ENCODE measurements at regions not wholly inside any gene's neighbourhood (a gene's known extent, or its start where the extent isn't known, plus 50 kb on each side); places are given as distances from the start of the nearest gene placed in this dataset.
A peak's percentile ranks its signal among the peaks of the same experiment; 100 is the strongest.

DNA sequence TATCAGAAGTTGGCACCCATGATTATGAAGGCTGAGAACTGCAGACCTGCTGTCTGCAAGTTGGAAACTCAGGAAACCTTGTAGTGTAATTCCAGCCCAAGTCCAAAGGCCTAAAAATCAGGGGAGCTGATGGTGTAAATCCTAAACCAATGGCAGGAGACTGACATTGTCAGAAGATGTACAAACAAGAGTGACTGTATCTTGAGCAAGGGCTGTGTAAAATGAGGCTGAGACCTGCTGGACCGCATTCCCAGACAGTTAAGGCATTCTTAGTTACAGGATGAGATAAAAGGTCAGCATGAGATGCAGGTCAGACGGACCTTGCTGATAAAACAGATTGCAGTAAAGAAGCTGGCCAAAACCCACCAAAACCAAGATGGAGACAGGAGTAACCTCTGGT is 147.7 kb downstream of the COG6 start:
- DNase-seq (ENCODE audit: low read depth) (no peak), FAIRE-seq (no peak)
- Histone ChIP-seq H3K27ac (ENCODE audit: low read depth, low read length) (no peak overlapping the region), H2AFZ (ENCODE audit: low read depth, low read length) (no peak overlapping the region), H3K4me1 (ENCODE audit: insufficient read depth, low read length) (no peaks in the 10 kb centered on the region), H3K4me3 (ENCODE audit: insufficient read depth, low read depth, low read length) (no peak overlapping the region), H4K20me1 (ENCODE audit: insufficient read depth, low read length) (no peaks in the 10 kb centered on the region), H3K4me2 (ENCODE audit: low read length) (no peak overlapping the region), H3K36me3 (ENCODE audit: insufficient read depth, low read length) (no peaks in the 10 kb centered on the region), H3K27me3 (ENCODE audit: insufficient read depth, low read length) (no peaks in the 10 kb centered on the region), H3K9me3 (ENCODE audit: insufficient read depth, low read depth, low read length) (no peaks in the 10 kb centered on the region), H3K79me2 (ENCODE audit: insufficient read depth, low read length) (no peaks in the 10 kb centered on the region), H3K9ac (ENCODE audit: low read length) (no peak overlapping the region)
- Mint-ChIP-seq H3K27me3 (ENCODE audit: low read depth, unreplicated experiment) (no peaks in the 10 kb centered on the region), H3K9me3 (ENCODE audit: unreplicated experiment) (peaks cover 5% of the 10 kb centered on the region), H3K4me3 (ENCODE audit: unreplicated experiment) (no peak overlapping the region), H3K4me1 (ENCODE audit: low read depth, unreplicated experiment) (peaks cover 5% of the 10 kb centered on the region), H3K36me3 (ENCODE audit: low read depth, unreplicated experiment) (no peaks in the 10 kb centered on the region), H3K27ac (ENCODE audit: unreplicated experiment) (peak overlapping the region; percentile 92)
- TF ChIP-seq, protein P1, sequence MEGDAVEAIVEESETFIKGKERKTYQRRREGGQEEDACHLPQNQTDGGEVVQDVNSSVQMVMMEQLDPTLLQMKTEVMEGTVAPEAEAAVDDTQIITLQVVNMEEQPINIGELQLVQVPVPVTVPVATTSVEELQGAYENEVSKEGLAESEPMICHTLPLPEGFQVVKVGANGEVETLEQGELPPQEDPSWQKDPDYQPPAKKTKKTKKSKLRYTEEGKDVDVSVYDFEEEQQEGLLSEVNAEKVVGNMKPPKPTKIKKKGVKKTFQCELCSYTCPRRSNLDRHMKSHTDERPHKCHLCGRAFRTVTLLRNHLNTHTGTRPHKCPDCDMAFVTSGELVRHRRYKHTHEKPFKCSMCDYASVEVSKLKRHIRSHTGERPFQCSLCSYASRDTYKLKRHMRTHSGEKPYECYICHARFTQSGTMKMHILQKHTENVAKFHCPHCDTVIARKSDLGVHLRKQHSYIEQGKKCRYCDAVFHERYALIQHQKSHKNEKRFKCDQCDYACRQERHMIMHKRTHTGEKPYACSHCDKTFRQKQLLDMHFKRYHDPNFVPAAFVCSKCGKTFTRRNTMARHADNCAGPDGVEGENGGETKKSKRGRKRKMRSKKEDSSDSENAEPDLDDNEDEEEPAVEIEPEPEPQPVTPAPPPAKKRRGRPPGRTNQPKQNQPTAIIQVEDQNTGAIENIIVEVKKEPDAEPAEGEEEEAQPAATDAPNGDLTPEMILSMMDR (IDR thresholded peaks at IDR 0.05; ENCODE audit: insufficient read depth, low read depth, low read length), result no peak
- no peak for TF ChIP-seq EZH2 (IDR thresholded peaks at IDR 0.05; ENCODE audit: insufficient read depth, low read length)

DNA sequence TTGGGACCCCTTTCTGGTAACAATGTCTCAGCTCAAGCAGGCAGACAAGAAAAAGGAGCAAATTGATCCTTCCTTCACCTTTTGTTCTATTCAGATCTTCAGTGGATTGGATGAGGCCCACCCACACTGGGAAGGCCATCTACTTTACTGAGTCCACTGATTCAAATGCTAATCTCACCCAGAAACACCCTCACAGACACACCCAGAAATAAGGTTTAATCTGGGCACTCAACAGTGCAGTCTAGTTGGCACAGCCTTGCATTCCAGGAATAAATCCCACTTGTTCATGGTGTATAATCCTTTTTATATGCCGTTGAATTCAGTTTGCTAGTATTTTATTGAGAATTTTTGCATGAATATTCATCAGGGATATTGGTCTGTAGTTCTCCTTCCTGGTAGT is 148.4 kb downstream of the COG6 start:
- Histone ChIP-seq H2AFZ (ENCODE audit: low read depth, low read length) (no peak overlapping the region), H3K4me2 (ENCODE audit: low read length) (no peak overlapping the region), H3K4me1 (ENCODE audit: insufficient read depth, low read length) (no peaks in the 10 kb centered on the region), H3K27me3 (ENCODE audit: insufficient read depth, low read length) (no peaks in the 10 kb centered on the region), H3K27ac (ENCODE audit: low read depth, low read length) (no peak overlapping the region), H3K36me3 (ENCODE audit: insufficient read depth, low read length) (no peaks in the 10 kb centered on the region), H3K79me2 (ENCODE audit: insufficient read depth, low read length) (no peaks in the 10 kb centered on the region), H3K9ac (ENCODE audit: low read length) (no peak overlapping the region), H3K4me3 (ENCODE audit: insufficient read depth, low read depth, low read length) (no peak overlapping the region), H4K20me1 (ENCODE audit: insufficient read depth, low read length) (no peaks in the 10 kb centered on the region), H3K9me3 (ENCODE audit: insufficient read depth, low read depth, low read length) (no peaks in the 10 kb centered on the region)
- TF ChIP-seq EZH2 (IDR thresholded peaks at IDR 0.05; ENCODE audit: insufficient read depth, low read length), result no peak
- TF ChIP-seq, protein P1 (IDR thresholded peaks at IDR 0.05; ENCODE audit: insufficient read depth, low read depth, low read length), result no peak
- no peak for DNase-seq (ENCODE audit: low read depth)
- peak overlapping the region; percentile 59 for H3K27ac Mint-ChIP-seq (ENCODE audit: unreplicated experiment)
- FAIRE-seq, result no peak
- no peaks in the 10 kb centered on the region for H3K36me3 Mint-ChIP-seq (ENCODE audit: low read depth, unreplicated experiment)
- H3K4me1 Mint-ChIP-seq (ENCODE audit: low read depth, unreplicated experiment), result peaks cover 5% of the 10 kb centered on the region
- H3K9me3 Mint-ChIP-seq (ENCODE audit: unreplicated experiment), result peaks cover 5% of the 10 kb centered on the region
- no peaks in the 10 kb centered on the region for H3K27me3 Mint-ChIP-seq (ENCODE audit: low read depth, unreplicated experiment)
- no peak overlapping the region for H3K4me3 Mint-ChIP-seq (ENCODE audit: unreplicated experiment)

DNA sequence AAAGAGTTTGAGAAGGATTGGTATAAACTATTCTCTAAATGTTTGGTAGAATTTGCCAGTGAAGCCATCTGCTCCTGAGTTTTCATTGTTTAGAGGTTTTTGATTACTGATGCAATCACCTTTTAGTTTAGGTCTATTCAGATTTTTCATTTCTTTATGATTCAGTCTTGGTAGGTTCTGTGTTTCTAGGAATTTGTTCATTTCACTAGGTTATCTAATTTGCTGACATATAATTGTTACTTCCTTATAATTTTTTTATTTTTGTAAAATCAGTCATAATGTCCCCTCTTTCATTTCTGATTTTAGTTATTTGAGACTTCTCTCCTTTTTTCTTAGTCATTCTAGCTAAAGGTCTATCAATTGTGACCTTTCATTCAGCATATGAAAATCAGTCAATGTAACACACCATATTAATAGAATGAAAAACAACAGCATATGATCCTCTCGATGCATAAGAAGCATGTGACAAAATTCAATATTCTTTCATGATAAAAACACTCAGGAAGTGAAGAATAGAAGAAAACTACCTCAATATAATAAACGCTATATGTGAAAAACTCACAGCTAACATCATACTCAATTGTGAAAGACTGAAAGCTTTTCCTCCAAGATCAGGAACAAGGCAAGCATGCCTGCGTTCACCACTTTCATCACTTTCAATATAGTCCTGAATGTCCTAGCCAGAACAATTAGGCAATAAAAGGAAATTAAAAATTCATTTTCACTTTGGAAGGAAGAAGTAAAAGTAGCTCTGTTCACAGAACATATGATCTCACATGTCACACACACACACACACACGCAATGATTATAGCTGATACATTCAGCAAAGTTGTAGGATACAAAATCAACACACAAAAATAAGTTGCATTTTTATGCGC is 149.1 kb downstream of the COG6 start:
- DNase-seq (ENCODE audit: low read depth) (no peak), FAIRE-seq (no peak)
- Histone ChIP-seq H3K79me2 (ENCODE audit: insufficient read depth, low read length) (no peaks in the 10 kb centered on the region), H3K27me3 (ENCODE audit: insufficient read depth, low read length) (no peaks in the 10 kb centered on the region), H3K36me3 (ENCODE audit: insufficient read depth, low read length) (no peaks in the 10 kb centered on the region), H3K4me1 (ENCODE audit: insufficient read depth, low read length) (no peaks in the 10 kb centered on the region), H3K4me3 (ENCODE audit: insufficient read depth, low read depth, low read length) (no peak overlapping the region), H3K4me2 (ENCODE audit: low read length) (no peak overlapping the region), H3K27ac (ENCODE audit: low read depth, low read length) (no peak overlapping the region), H2AFZ (ENCODE audit: low read depth, low read length) (no peak overlapping the region), H4K20me1 (ENCODE audit: insufficient read depth, low read length) (no peaks in the 10 kb centered on the region), H3K9me3 (ENCODE audit: insufficient read depth, low read depth, low read length) (no peaks in the 10 kb centered on the region), H3K9ac (ENCODE audit: low read length) (no peak overlapping the region)
- no peak overlapping the region for H3K4me3 Mint-ChIP-seq (ENCODE audit: unreplicated experiment)
- H3K27me3 Mint-ChIP-seq (ENCODE audit: low read depth, unreplicated experiment), result no peaks in the 10 kb centered on the region
- H3K36me3 Mint-ChIP-seq (ENCODE audit: low read depth, unreplicated experiment), result no peaks in the 10 kb centered on the region
- peaks cover 5% of the 10 kb centered on the region for H3K9me3 Mint-ChIP-seq (ENCODE audit: unreplicated experiment)
- H3K27ac Mint-ChIP-seq (ENCODE audit: unreplicated experiment), result no peak overlapping the region
- H3K4me1 Mint-ChIP-seq (ENCODE audit: low read depth, unreplicated experiment), result peaks cover 5% of the 10 kb centered on the region
- TF ChIP-seq EZH2 (IDR thresholded peaks at IDR 0.05; ENCODE audit: insufficient read depth, low read length), result no peak
- TF ChIP-seq, protein P1 (IDR thresholded peaks at IDR 0.05; ENCODE audit: insufficient read depth, low read depth, low read length), result no peak

Measured in astrocyte (in vitro differentiated cells and primary cell).